ENCODE measurements at regions not wholly inside any gene's neighbourhood (a gene's known extent, or its start where the extent isn't known, plus 50 kb on each side); places are given as distances from the start of the nearest gene placed in this dataset.
A peak's percentile ranks its signal among the peaks of the same experiment; 100 is the strongest.

DNA sequence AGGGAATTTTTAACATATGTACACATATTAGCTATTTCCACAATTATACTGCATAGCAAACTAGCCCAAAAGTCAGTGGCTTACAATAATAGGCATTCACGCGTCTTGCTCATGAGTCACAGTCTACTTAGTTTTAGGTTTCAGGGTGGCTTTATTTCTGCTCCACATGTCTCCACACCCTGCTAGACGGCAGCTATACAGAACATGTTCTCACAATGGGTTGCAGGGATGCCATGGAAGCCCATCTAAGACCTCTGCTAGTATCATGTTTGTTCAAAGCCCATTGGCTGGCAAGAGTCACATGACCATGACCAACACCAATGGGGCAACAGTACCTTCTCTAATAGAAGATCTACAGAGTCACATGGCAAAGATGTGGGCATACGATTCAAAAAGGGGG lies 96.3 kb upstream of the NEBL start:
- Histone ChIP-seq H2BK5ac (ENCODE audit: low read depth, low read length, poor library complexity, severe bottlenecking) (no peak overlapping the region), H3K27ac (ENCODE audit: low read length, poor library complexity, severe bottlenecking) (no peak overlapping the region), H4K8ac (ENCODE audit: low read length) (no peak overlapping the region), H3K36me3 (ENCODE audit: control insufficient read depth in 1 of 2, insufficient read depth in 2 of 2, low read depth in 1 of 2, low read length in 2 of 2) (no peaks in the 10 kb centered on the region), H3K9me3 (ENCODE audit: control insufficient read depth, low read length) (no peaks in the 10 kb centered on the region), H3K79me1 (replicated peaks; ENCODE audit: low read length, poor library complexity, severe bottlenecking) (no peaks in the 10 kb centered on the region), H3K4ac (ENCODE audit: low read depth in 1 of 2, low read length in 2 of 2) (no peak overlapping the region), H3K9ac (ENCODE audit: low read length) (no peak overlapping the region), H3K14ac (ENCODE audit: low read length in 2 of 2) (no peak overlapping the region), H2BK15ac (ENCODE audit: low read depth, poor library complexity, severe bottlenecking) (no peak overlapping the region), H3K18ac (ENCODE audit: low read depth in 1 of 2, low read length in 2 of 2) (no peak overlapping the region), H3K27me3 (ENCODE audit: control insufficient read depth in 1 of 2, insufficient read depth in 1 of 2, low read length in 2 of 2) (no peaks in the 10 kb centered on the region), H2AK5ac (ENCODE audit: low read length, severe bottlenecking) (no peak overlapping the region), H3K4me1 (ENCODE audit: control insufficient read depth, insufficient read depth, low read depth, low read length) (no peaks in the 10 kb centered on the region), H3K4me2 (ENCODE audit: low read length, poor library complexity, severe bottlenecking) (no peak overlapping the region), H3K4me3 (ENCODE audit: insufficient read depth in 1 of 2, low read depth in 1 of 2, low read length in 2 of 2) (no peak overlapping the region), H2BK120ac (ENCODE audit: low read depth, low read length) (no peak overlapping the region), H2BK12ac (ENCODE audit: low read length in 2 of 2) (no peak overlapping the region), H3K23ac (ENCODE audit: low read length in 2 of 2) (no peak overlapping the region), H2AFZ (ENCODE audit: low read depth, low read length) (no peak overlapping the region), H4K91ac (ENCODE audit: low read length) (no peak overlapping the region)
- DNase-seq: no peak
- 95% methylated on average over 4 of the region's 4 CpGs for WGBS

DNA sequence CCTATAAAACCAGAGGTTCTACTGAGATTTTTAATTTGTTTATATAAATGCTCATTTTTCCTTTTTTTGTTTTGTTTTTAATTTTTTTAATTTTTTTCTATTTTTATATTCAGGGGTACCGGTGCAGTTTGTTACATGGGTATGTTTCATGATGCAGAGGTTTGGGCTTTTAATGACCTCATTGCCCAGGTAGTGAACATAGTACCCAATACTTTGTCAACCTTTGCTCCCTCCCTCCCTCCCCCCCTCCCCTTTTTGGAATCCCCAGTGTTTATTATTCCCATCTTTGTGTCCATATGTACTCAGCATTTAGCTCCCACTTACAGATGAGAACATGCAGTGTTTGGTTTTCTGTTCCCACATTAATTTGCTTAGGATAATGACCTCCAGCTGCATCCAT lies 94.4 kb upstream of the NEBL start:
- Histone ChIP-seq H2BK5ac (ENCODE audit: low read depth, low read length, poor library complexity, severe bottlenecking) (no peak overlapping the region), H2AK5ac (ENCODE audit: low read length, severe bottlenecking) (no peak overlapping the region), H3K4me3 (ENCODE audit: insufficient read depth in 1 of 2, low read depth in 1 of 2, low read length in 2 of 2) (no peak overlapping the region), H3K18ac (ENCODE audit: low read depth in 1 of 2, low read length in 2 of 2) (no peak overlapping the region), H4K91ac (ENCODE audit: low read length) (no peak overlapping the region), H3K4me1 (ENCODE audit: control insufficient read depth, insufficient read depth, low read depth, low read length) (no peaks in the 10 kb centered on the region), H3K23ac (ENCODE audit: low read length in 2 of 2) (no peak overlapping the region), H3K27me3 (ENCODE audit: control insufficient read depth in 1 of 2, insufficient read depth in 1 of 2, low read length in 2 of 2) (no peaks in the 10 kb centered on the region), H3K36me3 (ENCODE audit: control insufficient read depth in 1 of 2, insufficient read depth in 2 of 2, low read depth in 1 of 2, low read length in 2 of 2) (no peaks in the 10 kb centered on the region), H3K4ac (ENCODE audit: low read depth in 1 of 2, low read length in 2 of 2) (no peak overlapping the region), H3K9me3 (ENCODE audit: control insufficient read depth, low read length) (no peaks in the 10 kb centered on the region), H3K4me2 (ENCODE audit: low read length, poor library complexity, severe bottlenecking) (no peak overlapping the region), H3K27ac (ENCODE audit: low read length, poor library complexity, severe bottlenecking) (no peak overlapping the region), H4K8ac (ENCODE audit: low read length) (no peak overlapping the region), H2AFZ (ENCODE audit: low read depth, low read length) (no peak overlapping the region), H3K9ac (ENCODE audit: low read length) (no peak overlapping the region), H3K79me1 (replicated peaks; ENCODE audit: low read length, poor library complexity, severe bottlenecking) (no peaks in the 10 kb centered on the region), H2BK12ac (ENCODE audit: low read length in 2 of 2) (no peak overlapping the region), H2BK120ac (ENCODE audit: low read depth, low read length) (no peak overlapping the region), H3K14ac (ENCODE audit: low read length in 2 of 2) (no peak overlapping the region), H2BK15ac (ENCODE audit: low read depth, poor library complexity, severe bottlenecking) (no peak overlapping the region)
- DNase-seq: no peak
- no CpG with 5 or more reads among the region's 1 CpG for WGBS

DNA sequence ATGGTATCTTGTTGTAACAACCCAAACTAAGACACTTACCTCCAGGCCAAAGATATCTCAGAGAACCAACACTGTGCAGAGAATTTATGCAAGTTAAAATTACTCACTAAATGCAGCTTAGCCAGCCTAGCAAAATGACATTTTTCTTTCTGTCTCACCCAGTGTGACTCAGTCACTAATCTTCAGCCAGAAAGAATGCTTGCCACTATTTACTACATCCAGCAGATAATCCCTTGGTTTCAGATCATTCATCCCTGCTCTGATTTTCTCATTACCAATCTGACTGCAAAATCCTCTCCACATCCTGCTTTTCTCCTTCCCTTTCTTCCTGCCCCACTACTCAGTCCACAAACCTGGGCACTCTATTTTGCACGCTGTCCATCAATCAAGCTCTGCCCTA lies 93.5 kb upstream of the NEBL start:
- H3K23ac ChIP-seq (ENCODE audit: low read length in 2 of 2): no peak overlapping the region
- H2AK5ac ChIP-seq (ENCODE audit: low read length, severe bottlenecking): no peak overlapping the region
- H3K18ac ChIP-seq (ENCODE audit: low read depth in 1 of 2, low read length in 2 of 2): no peak overlapping the region
- no peak overlapping the region for H2BK12ac ChIP-seq (ENCODE audit: low read length in 2 of 2)
- peak; percentile 50 for DNase-seq
- no peak overlapping the region for H3K4me3 ChIP-seq (ENCODE audit: insufficient read depth in 1 of 2, low read depth in 1 of 2, low read length in 2 of 2)
- H3K36me3 ChIP-seq (ENCODE audit: control insufficient read depth in 1 of 2, insufficient read depth in 2 of 2, low read depth in 1 of 2, low read length in 2 of 2): no peaks in the 10 kb centered on the region
- no peaks in the 10 kb centered on the region for H3K9me3 ChIP-seq (ENCODE audit: control insufficient read depth, low read length)
- H2BK5ac ChIP-seq (ENCODE audit: low read depth, low read length, poor library complexity, severe bottlenecking): no peak overlapping the region
- H2BK15ac ChIP-seq (ENCODE audit: low read depth, poor library complexity, severe bottlenecking): no peak overlapping the region
- H4K91ac ChIP-seq (ENCODE audit: low read length): no peak overlapping the region
- H3K4ac ChIP-seq (ENCODE audit: low read depth in 1 of 2, low read length in 2 of 2): no peak overlapping the region
- no peak overlapping the region for H2BK120ac ChIP-seq (ENCODE audit: low read depth, low read length)
- no peak overlapping the region for H3K27ac ChIP-seq (ENCODE audit: low read length, poor library complexity, severe bottlenecking)
- H4K8ac ChIP-seq (ENCODE audit: low read length): no peak overlapping the region
- H3K79me1 ChIP-seq (replicated peaks; ENCODE audit: low read length, poor library complexity, severe bottlenecking): no peaks in the 10 kb centered on the region
- H3K14ac ChIP-seq (ENCODE audit: low read length in 2 of 2): no peak overlapping the region
- no peak overlapping the region for H3K4me2 ChIP-seq (ENCODE audit: low read length, poor library complexity, severe bottlenecking)
- no peaks in the 10 kb centered on the region for H3K27me3 ChIP-seq (ENCODE audit: control insufficient read depth in 1 of 2, insufficient read depth in 1 of 2, low read length in 2 of 2)
- H3K9ac ChIP-seq (ENCODE audit: low read length): no peak overlapping the region
- no peaks in the 10 kb centered on the region for H3K4me1 ChIP-seq (ENCODE audit: control insufficient read depth, insufficient read depth, low read depth, low read length)
- 87% methylated on average over 1 of the region's 1 CpG for WGBS
- H2AFZ ChIP-seq (ENCODE audit: low read depth, low read length): no peak overlapping the region

DNA sequence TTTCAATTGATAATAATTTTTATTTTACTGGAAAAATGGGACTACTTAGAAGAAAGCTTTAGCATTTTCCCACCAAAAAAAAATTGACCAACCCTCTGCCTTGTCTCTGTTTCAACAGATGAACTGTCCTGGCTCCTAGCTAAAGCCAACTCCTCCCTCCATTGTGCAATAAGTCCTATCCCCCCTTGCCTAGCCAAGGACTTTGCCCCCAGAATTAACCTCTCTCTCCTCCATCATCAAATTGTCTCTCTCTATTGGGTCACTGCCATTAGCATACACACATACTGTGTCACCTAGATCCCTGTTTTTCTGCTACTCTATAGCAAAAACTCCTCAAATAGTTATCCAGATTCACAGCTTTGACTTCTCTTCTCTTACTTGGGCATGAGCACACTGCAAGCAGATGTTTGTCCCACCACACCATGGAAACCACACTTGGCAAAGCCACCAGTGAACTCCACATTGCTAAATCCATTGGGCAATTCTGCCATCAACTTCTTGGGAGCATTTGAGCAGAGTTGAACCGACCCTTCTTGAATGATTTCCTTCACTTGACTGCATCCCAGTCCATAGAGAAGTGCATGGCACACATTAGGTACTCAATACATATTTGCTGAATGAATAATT lies 91.4 kb upstream of the NEBL start:
- Histone ChIP-seq H3K9ac (ENCODE audit: low read length) (no peak overlapping the region), H3K27ac (ENCODE audit: low read length, poor library complexity, severe bottlenecking) (no peak overlapping the region), H3K36me3 (ENCODE audit: control insufficient read depth in 1 of 2, insufficient read depth in 2 of 2, low read depth in 1 of 2, low read length in 2 of 2) (no peaks in the 10 kb centered on the region), H2BK12ac (ENCODE audit: low read length in 2 of 2) (no peak overlapping the region), H3K27me3 (ENCODE audit: control insufficient read depth in 1 of 2, insufficient read depth in 1 of 2, low read length in 2 of 2) (no peaks in the 10 kb centered on the region), H3K23ac (ENCODE audit: low read length in 2 of 2) (no peak overlapping the region), H3K79me1 (replicated peaks; ENCODE audit: low read length, poor library complexity, severe bottlenecking) (no peaks in the 10 kb centered on the region), H2AK5ac (ENCODE audit: low read length, severe bottlenecking) (no peak overlapping the region), H4K91ac (ENCODE audit: low read length) (no peak overlapping the region), H2BK15ac (ENCODE audit: low read depth, poor library complexity, severe bottlenecking) (no peak overlapping the region), H2BK120ac (ENCODE audit: low read depth, low read length) (no peak overlapping the region), H2AFZ (ENCODE audit: low read depth, low read length) (no peak overlapping the region), H3K4ac (ENCODE audit: low read depth in 1 of 2, low read length in 2 of 2) (no peak overlapping the region), H2BK5ac (ENCODE audit: low read depth, low read length, poor library complexity, severe bottlenecking) (no peak overlapping the region), H3K4me3 (ENCODE audit: insufficient read depth in 1 of 2, low read depth in 1 of 2, low read length in 2 of 2) (no peak overlapping the region), H4K8ac (ENCODE audit: low read length) (no peak overlapping the region), H3K4me1 (ENCODE audit: control insufficient read depth, insufficient read depth, low read depth, low read length) (no peaks in the 10 kb centered on the region), H3K18ac (ENCODE audit: low read depth in 1 of 2, low read length in 2 of 2) (no peak overlapping the region), H3K9me3 (ENCODE audit: control insufficient read depth, low read length) (no peaks in the 10 kb centered on the region), H3K14ac (ENCODE audit: low read length in 2 of 2) (no peak overlapping the region), H3K4me2 (ENCODE audit: low read length, poor library complexity, severe bottlenecking) (no peak overlapping the region)
- 100% methylated on average over 1 of the region's 1 CpG for WGBS
- no peak for DNase-seq
